ENCODE measurements at regions not wholly inside any gene's neighbourhood (a gene's known extent, or its start where the extent isn't known, plus 50 kb on each side); places are given as distances from the start of the nearest gene placed in this dataset.

DNA sequence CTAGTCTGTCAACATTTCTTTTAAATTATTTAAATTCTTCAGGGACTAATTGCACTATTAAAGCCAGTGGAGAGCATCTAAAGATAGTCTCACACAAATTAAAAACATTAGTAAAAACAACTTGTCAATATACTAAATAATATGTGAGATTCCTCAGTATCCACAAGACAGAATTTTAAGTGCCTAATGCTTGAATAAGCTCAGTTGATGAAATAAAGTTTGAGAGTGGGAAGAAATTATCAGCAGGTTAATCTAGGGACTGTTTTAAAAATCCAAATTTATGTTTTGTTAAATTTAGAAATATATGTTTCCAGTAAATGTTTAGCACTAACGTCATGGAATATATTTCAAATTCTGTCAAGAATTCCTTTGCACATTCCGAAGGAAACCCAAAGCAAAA, 105.2 kb downstream of the SLC41A2 start:
- no peak for TF ChIP-seq CTCF (conservative IDR thresholded peaks at IDR 0.05)
- H3K14ac ChIP-seq (ENCODE audit: insufficient read depth, low read length) = no peak overlapping the region
- H2BK15ac ChIP-seq (ENCODE audit: low read depth, low read length) = no peak overlapping the region
- H2BK5ac ChIP-seq (ENCODE audit: insufficient read length, low read length) = no peak overlapping the region
- no peaks in the 10 kb centered on the region for H3K9me3 ChIP-seq (ENCODE audit: control insufficient read depth, low read depth, low read length)
- no peak overlapping the region for H3K4me2 ChIP-seq (ENCODE audit: insufficient read depth, insufficient read length, low read length)
- H3T11ph ChIP-seq (ENCODE audit: low read length) = no peak overlapping the region
- H3K56ac ChIP-seq (ENCODE audit: insufficient read length, low read depth, low read length) = no peak overlapping the region
- no peaks in the 10 kb centered on the region for H3K4me1 ChIP-seq (ENCODE audit: insufficient read depth, low read length)
- no peaks in the 10 kb centered on the region for H3K23me2 ChIP-seq (ENCODE audit: insufficient read length, low read depth, low read length, poor library complexity, severe bottlenecking)
- no peak overlapping the region for H2BK120ac ChIP-seq (ENCODE audit: low read depth, low read length, poor library complexity, severe bottlenecking)
- H3K18ac ChIP-seq (ENCODE audit: insufficient read length, low read depth, low read length) = no peak overlapping the region
- no peaks in the 10 kb centered on the region for H3K79me1 ChIP-seq (ENCODE audit: insufficient read depth, low read depth, low read length, poor library complexity, severe bottlenecking)
- no peak overlapping the region for H3K4ac ChIP-seq (ENCODE audit: low read depth, low read length)
- no peaks in the 10 kb centered on the region for H3K36me3 Mint-ChIP-seq (ENCODE audit: insufficient read depth in 1 of 3, low read depth in 3 of 3)
- H4K5ac ChIP-seq (ENCODE audit: insufficient read length, low read depth, low read length) = no peak overlapping the region
- H3K27me3 ChIP-seq (ENCODE audit: insufficient read depth, low read length) = no peaks in the 10 kb centered on the region
- DNase-seq = no peak
- no peak overlapping the region for H3K23ac ChIP-seq (ENCODE audit: insufficient read length, low read depth, low read length)
- no peaks in the 10 kb centered on the region for H4K20me1 ChIP-seq (ENCODE audit: control insufficient read depth, insufficient read depth, insufficient read length)
- no peak overlapping the region for H4K91ac ChIP-seq (ENCODE audit: insufficient read length, low read depth, low read length)
- no peaks in the 10 kb centered on the region for H3K9me3 Mint-ChIP-seq
- no peak overlapping the region for H2BK12ac ChIP-seq (ENCODE audit: insufficient read length, low read depth, low read length)
- WGBS (ENCODE audit: extremely low coverage, insufficient read length, low lambda C conversion rate) = no CpG with 5 or more reads among the region's 2 CpGs
- no peak overlapping the region for H3K4me3 Mint-ChIP-seq
- H2BK20ac ChIP-seq (ENCODE audit: low read depth, low read length, poor library complexity, severe bottlenecking) = no peak overlapping the region
- no peaks in the 10 kb centered on the region for H3K27me3 Mint-ChIP-seq (ENCODE audit: low read depth)
- H2AFZ ChIP-seq (ENCODE audit: low read length) = no peak overlapping the region
- no peak overlapping the region for H4K8ac ChIP-seq (replicated peaks; ENCODE audit: insufficient read length, low read depth, low read length)
- H3K27ac ChIP-seq (ENCODE audit: insufficient read length, low read depth, low read length) = no peak overlapping the region
- H2AK5ac ChIP-seq (ENCODE audit: insufficient read length, low read length) = no peak overlapping the region
- H3K9ac ChIP-seq (ENCODE audit: extremely low read depth, insufficient read length, low read length) = no peak overlapping the region
- H3K27ac Mint-ChIP-seq = no peak overlapping the region
- no peaks in the 10 kb centered on the region for H3K79me2 ChIP-seq (ENCODE audit: insufficient read depth, low read length)
- H3K4me1 Mint-ChIP-seq = no peaks in the 10 kb centered on the region
